ENCODE measurements at regions not wholly inside any gene's neighbourhood (a gene's known extent, or its start where the extent isn't known, plus 50 kb on each side); places are given as distances from the start of the nearest gene placed in this dataset.

DNA sequence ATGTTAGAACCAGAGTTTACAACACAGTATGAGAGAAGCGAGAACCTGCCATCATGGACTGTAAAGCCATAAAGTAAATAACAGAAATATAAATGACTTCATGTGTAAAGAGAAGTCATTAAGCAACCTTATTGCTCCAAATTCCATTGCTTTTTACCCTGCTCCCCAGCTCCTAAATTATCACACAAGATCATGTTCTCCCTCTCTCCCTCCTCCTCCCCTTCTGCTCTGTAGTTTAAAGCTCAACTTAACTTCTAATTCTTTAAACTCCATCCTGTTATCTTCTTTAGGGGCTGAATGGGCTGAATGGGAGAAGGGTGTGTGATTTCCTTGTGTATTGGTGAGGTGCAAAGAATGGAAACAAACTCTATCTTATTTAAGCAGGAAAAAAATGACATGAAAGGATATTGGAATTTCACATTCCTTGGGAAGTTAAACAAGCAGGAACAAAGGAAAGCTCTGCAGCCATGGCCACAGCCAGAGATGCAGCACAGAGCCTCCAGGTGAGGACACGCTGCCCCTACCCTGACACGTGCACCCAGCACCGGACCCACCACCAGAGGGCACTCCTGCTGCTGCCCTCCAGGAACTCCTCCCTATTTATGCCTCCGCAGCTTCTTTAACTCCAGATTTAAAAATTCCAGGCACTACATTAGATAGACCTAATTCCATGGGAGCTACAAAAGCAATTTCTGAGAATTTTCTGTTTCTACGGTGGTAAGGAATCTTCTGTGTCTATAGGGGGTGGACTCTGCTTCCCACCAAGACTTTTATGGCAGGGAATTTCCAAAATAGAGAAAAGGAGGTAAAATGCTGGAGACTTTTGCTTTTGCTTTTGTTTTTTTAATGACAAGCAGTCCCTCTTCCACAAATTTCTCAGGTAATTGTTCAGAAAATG, 76.9 kb upstream of the ABI3BP start:
- no peak overlapping the region for H3K27ac ChIP-seq
- no peak for TF ChIP-seq Cebpa-rat (IDR thresholded peaks at IDR 0.05)
- H3K9ac ChIP-seq = no peak overlapping the region
- no peaks in the 10 kb centered on the region for H3K27me3 ChIP-seq
- no peaks in the 10 kb centered on the region for H4K20me1 ChIP-seq
- no peaks in the 10 kb centered on the region for H3K4me1 ChIP-seq
- no peak overlapping the region for H3K4me2 ChIP-seq
- H3K4me3 ChIP-seq = no peak overlapping the region
- H3K36me3 ChIP-seq = no peaks in the 10 kb centered on the region
- no peaks in the 10 kb centered on the region for H3K9me3 ChIP-seq

DNA sequence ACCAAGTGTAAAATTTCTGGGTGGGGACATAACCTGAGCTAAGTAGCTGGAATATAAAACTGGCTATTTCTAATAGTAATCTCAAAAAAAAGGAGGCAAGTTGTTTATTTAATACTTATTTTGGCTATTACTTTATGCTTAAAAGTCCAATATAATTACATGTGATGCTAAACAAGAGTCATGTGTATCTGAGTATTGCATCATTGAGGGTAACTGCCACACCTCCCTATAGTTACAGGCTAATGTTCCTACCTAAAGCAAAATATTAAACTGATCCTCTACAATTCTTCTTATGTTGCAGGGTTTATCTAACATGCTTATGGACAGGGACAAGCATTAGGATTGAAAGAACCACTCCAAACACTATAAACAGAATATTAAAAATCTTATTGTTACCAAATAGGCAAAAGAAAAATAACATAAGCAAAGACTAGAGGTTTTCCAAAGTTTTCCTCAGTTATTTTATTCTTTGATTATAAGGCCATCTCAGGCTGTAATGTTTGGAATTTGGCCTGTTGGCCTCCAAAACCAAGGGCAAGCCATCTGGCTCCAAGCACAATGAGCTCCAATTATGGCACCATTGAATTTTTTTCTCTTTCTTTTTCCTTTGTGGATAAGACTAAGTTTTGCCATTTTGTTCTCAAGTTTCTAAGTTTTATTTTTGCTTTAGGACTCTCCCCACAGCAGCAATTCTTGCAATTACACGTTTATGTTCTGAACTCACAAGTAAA, 75.8 kb upstream of the ABI3BP start:
- no peaks in the 10 kb centered on the region for H3K4me1 ChIP-seq

DNA sequence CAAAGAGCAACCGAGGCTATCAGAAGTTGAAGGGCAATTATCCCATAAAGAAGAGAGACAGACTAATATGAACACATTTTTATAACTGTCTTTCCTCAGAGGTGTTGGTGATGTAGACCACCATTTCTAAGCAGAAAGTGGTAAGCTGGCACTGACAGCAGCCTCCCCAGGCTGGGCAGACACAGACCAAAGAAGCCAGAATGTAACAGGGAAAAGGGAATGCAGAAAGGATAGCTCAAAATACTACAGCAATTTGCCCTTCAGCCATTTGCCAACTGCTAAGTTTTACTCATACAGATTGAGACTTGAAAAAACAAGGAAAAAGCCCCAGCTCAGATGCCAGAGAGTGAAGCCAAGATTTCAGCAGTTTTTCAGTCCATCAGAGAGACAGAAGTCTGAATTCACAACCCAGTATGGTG, 73.5 kb upstream of the ABI3BP start:
- no peak overlapping the region for H3K27ac ChIP-seq
- H3K4me2 ChIP-seq = no peak overlapping the region
- peaks cover 3% of the 10 kb centered on the region; the same call in 1 of the 2 replicates for H3K4me1 ChIP-seq

More for the DNA sequence above, 75.8 kb upstream of the ABI3BP start:
- Histone ChIP-seq H3K27ac (no peak overlapping the region), H3K36me3 (no peaks in the 10 kb centered on the region), H4K20me1 (no peaks in the 10 kb centered on the region), H3K27me3 (no peaks in the 10 kb centered on the region), H3K9ac (no peak overlapping the region), H3K4me2 (no peak overlapping the region), H3K9me3 (no peaks in the 10 kb centered on the region), H3K4me3 (no peak overlapping the region)
- TF ChIP-seq Cebpa-rat (IDR thresholded peaks at IDR 0.05) = no peak

DNA sequence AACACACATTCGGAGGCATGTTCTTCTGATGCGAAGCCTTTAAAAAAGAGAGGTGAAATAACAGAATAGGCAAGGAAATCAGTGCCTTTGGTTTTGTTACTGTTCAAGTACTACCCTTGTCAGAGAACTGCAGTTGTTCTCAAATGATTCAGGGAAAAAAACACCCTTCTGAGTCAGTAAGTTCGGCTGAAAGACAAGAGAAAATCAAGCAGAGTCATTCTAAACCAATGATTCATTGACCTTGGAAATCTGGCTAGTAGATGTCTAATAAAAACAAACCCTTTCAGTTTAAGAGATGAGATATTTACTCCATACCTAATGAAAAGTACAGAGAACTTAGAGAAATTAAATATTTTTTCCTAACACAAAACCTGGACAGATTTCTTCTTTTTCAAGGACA, 72.7 kb upstream of the ABI3BP start:
- Histone ChIP-seq H3K9ac (no peak overlapping the region), H3K9me3 (no peaks in the 10 kb centered on the region), H3K27ac (no peak overlapping the region), H3K4me3 (no peak overlapping the region), H3K27me3 (no peaks in the 10 kb centered on the region), H3K4me2 (no peak overlapping the region), H3K4me1 (peaks cover 10% of the 10 kb centered on the region), H4K20me1 (no peaks in the 10 kb centered on the region), H3K36me3 (no peaks in the 10 kb centered on the region)
- no peak for TF ChIP-seq Cebpa-rat (IDR thresholded peaks at IDR 0.05)

More for the DNA sequence above, 73.5 kb upstream of the ABI3BP start:
- Histone ChIP-seq H3K36me3 (no peaks in the 10 kb centered on the region), H3K9ac (no peak overlapping the region), H3K27me3 (no peaks in the 10 kb centered on the region), H3K9me3 (no peaks in the 10 kb centered on the region), H4K20me1 (no peaks in the 10 kb centered on the region), H3K4me3 (no peak overlapping the region)
- TF ChIP-seq Cebpa-rat (IDR thresholded peaks at IDR 0.05) = no peak

DNA sequence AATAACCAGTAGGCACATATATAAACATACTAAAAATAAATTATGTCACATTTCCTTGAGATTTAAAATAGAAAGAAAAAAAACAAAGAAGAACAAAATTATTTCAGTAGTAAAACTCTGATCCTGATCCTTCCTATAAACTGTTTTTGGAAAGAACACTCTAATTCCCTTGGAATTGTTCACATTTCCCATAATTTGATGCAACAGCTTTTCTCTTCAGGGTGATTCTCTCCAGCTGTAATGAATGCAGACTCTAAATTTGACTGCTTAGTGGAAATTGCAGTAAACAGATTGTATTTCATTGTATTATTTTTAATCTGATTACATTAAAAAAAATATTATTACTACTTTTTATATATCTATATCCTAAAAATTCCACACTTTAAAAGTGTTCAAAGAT, 70.2 kb upstream of the ABI3BP start:
- H3K9ac ChIP-seq = no peak overlapping the region
- no peak overlapping the region for H3K4me2 ChIP-seq
- H3K36me3 ChIP-seq = no peaks in the 10 kb centered on the region
- H3K27ac ChIP-seq = no peak overlapping the region
- H3K27me3 ChIP-seq = no peaks in the 10 kb centered on the region
- peaks cover 13% of the 10 kb centered on the region for H3K9me3 ChIP-seq
- H4K20me1 ChIP-seq = no peaks in the 10 kb centered on the region
- no peak overlapping the region for H3K4me3 ChIP-seq
- H3K4me1 ChIP-seq = peaks cover 15% of the 10 kb centered on the region
- no peak for TF ChIP-seq Cebpa-rat (IDR thresholded peaks at IDR 0.05)

DNA sequence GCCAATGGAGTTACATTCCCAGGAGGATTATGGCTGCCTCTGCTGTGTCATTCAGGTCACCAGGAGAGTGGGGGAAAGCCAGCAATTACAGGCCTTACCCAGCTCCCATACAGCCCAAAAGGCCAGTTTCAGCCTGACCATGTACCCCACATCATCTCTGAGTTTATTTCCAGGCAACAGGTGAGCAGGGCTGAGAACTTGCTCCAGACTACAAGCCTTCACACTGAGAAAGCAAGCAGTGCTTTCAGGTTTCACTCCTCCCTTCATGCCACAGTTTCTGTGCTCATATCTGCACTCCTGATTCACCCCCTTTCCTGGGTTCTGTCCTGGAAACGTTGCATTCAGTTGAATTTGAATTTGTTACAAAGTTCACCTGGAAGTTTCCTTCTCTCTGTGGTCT, 68.1 kb upstream of the ABI3BP start:
- H3K36me3 ChIP-seq = no peaks in the 10 kb centered on the region
- H3K4me2 ChIP-seq = peak overlapping the region; percentile 61
- TF ChIP-seq Cebpa-rat (IDR thresholded peaks at IDR 0.05) = no peak
- peaks cover 15% of the 10 kb centered on the region for H3K4me1 ChIP-seq
- H3K27ac ChIP-seq = no peak overlapping the region
- H4K20me1 ChIP-seq = no peaks in the 10 kb centered on the region
- no peaks in the 10 kb centered on the region for H3K27me3 ChIP-seq
- H3K4me3 ChIP-seq = no peak overlapping the region
- no peak overlapping the region for H3K9ac ChIP-seq
- H3K9me3 ChIP-seq = peaks cover 19% of the 10 kb centered on the region

DNA sequence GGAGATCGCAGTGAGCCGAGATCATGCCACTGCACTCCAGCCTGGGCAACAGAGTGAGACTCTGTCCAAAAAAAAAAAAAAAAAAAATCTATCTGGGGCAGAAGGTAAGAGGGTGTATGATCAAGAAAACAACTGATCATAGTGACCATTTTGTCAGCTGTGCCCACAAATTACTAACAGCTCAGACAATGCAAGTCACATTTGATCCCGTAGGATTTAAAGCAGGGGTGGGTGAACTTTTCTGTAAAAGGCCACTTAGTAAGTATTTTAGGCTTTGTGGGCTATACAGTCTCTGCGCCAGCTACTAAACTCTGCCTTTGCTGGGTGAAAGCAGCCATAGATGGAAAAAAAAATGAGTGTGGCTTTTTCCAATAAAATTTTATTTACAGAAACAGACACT, 57.6 kb upstream of the ABI3BP start:
- no peak overlapping the region for H3K27ac ChIP-seq
- H3K4me3 ChIP-seq = no peak overlapping the region
- no peak overlapping the region for H3K9ac ChIP-seq
- no peaks in the 10 kb centered on the region for H3K36me3 ChIP-seq
- H3K27me3 ChIP-seq = no peaks in the 10 kb centered on the region
- no peaks in the 10 kb centered on the region for H4K20me1 ChIP-seq
- no peaks in the 10 kb centered on the region for H3K9me3 ChIP-seq
- H3K4me1 ChIP-seq = 0 out of 2 replicates have a peak, but pooled peaks cover 5% of the 10 kb centered on the region
- no peak for TF ChIP-seq Cebpa-rat (IDR thresholded peaks at IDR 0.05)
- no peak overlapping the region for H3K4me2 ChIP-seq

DNA sequence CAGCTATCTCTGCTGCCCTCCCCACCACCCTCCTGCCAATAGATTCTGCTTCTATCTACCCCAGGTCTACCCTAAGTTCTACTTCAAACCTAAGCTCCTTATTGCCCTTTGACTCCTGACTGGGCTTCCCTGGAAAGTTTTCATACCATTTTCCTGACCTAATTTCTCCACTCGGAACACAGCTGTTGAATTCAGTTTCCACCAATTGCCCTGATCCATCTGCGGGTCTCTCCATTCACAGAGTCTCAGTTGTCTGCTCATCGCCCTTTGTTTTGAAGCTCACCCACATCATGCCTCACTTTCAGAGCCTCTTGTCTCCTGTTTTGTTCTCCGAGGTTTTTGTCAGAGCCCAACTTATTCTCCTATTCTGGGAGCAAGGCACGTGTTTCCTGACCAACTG, 56.8 kb upstream of the ABI3BP start:
- H3K4me2 ChIP-seq = no peak overlapping the region
- no peaks in the 10 kb centered on the region for H3K36me3 ChIP-seq
- no peak overlapping the region for H3K27ac ChIP-seq
- no peaks in the 10 kb centered on the region for H3K27me3 ChIP-seq
- no peak overlapping the region for H3K9ac ChIP-seq
- no peak for TF ChIP-seq Cebpa-rat (IDR thresholded peaks at IDR 0.05)
- H4K20me1 ChIP-seq = no peaks in the 10 kb centered on the region
- 0 out of 2 replicates have a peak, but pooled peaks cover 5% of the 10 kb centered on the region for H3K4me1 ChIP-seq
- no peaks in the 10 kb centered on the region for H3K9me3 ChIP-seq
- no peak overlapping the region for H3K4me3 ChIP-seq

DNA sequence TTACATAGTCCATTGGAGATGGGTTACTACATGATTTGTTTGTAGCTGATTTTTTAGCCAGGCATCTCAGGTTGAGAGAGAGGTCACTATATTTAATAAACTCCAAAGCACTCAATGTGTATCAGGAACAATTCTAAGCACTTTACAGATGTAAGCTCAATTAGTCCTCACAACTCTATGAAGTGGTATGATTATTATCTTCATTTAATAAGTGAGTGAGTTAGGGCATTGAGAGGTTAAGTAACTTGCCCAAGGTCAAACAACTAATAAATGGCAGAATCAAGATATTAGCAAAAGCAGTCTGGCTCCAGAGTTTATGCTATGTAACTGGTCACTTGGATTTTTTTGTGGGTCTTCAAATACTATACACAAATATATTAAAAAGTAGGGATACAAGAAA, 56.3 kb upstream of the ABI3BP start:
- Histone ChIP-seq H3K9ac (no peak overlapping the region), H3K4me2 (no peak overlapping the region), H3K4me3 (no peak overlapping the region), H3K27me3 (no peaks in the 10 kb centered on the region), H3K9me3 (no peaks in the 10 kb centered on the region), H4K20me1 (no peaks in the 10 kb centered on the region), H3K4me1 (0 out of 2 replicates have a peak, but pooled peaks cover 5% of the 10 kb centered on the region), H3K27ac (no peak overlapping the region), H3K36me3 (no peaks in the 10 kb centered on the region)
- no peak for TF ChIP-seq Cebpa-rat (IDR thresholded peaks at IDR 0.05)

DNA sequence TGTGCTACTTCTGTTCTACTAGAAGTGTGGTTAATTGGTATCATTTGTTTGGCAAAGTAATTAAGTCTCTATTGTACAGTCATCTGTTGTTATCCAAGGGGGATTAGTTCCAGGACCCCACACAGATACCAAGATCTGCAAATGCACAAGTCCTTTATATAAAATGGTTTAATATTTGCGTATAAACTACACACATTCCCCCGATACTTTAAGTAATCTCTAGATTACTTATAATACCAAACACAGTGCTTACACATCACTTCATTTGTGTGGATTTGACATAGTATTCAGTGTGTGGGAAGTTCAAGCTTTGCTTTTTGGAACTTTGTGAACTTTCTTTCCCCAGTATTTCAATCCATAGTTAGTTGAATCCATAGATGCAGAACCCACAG, 50.5 kb upstream of the ABI3BP start:
- H3K36me3 ChIP-seq = no peaks in the 10 kb centered on the region
- H3K4me3 ChIP-seq = no peak overlapping the region
- H4K20me1 ChIP-seq = no peaks in the 10 kb centered on the region
- H3K4me2 ChIP-seq = no peak overlapping the region
- H3K27me3 ChIP-seq = no peaks in the 10 kb centered on the region
- peaks cover 17% of the 10 kb centered on the region for H3K4me1 ChIP-seq
- no peak for TF ChIP-seq Cebpa-rat (IDR thresholded peaks at IDR 0.05)
- no peaks in the 10 kb centered on the region for H3K9me3 ChIP-seq
- H3K27ac ChIP-seq = no peak overlapping the region
- no peak overlapping the region for H3K9ac ChIP-seq

Data from BLaER1 (cell line).